Muscle layer of duodenum (tissue), 2 donors: ENCODE measurements at regions not wholly inside any gene's neighbourhood (a gene's known extent, or its start where the extent isn't known, plus 50 kb on each side); places are given as distances from the start of the nearest gene placed in this dataset.
"Not testable (repeated sequence)": the region's sequence is repeated elsewhere in the genome, so short reads cannot be mapped to it uniquely, and the experiment has no call there.

ENCODE experiments used
- H3K27ac ChIP-seq: one replicate; pipeline ENCODE4 v1.7.0; 2013; ENCODE audit warnings: mild to moderate bottlenecking, low read length
- H3K27me3 ChIP-seq: one replicate; pipeline ENCODE4 v1.7.0; 2013; ENCODE audit warnings: low read depth, mild to moderate bottlenecking, control low read depth, low read length
- H3K36me3 ChIP-seq, 2 donors: one replicate each; pipeline ENCODE4 v1.7.0; 2013; ENCODE audit warnings: low read length in 2 of 2, control low read depth in 1 of 2, mild to moderate bottlenecking in 1 of 2; ENCODE audit not compliant: insufficient read depth in 2 of 2, control insufficient read depth in 1 of 2
- H3K4me1 ChIP-seq, 2 donors: one replicate each; pipeline ENCODE4 v1.7.0; 2013; ENCODE audit warnings: low read length in 2 of 2, mild to moderate bottlenecking in 2 of 2, control low read depth in 1 of 2, moderate library complexity in 1 of 2; ENCODE audit not compliant: insufficient read depth in 2 of 2, control insufficient read depth in 1 of 2
- H3K4me3 ChIP-seq, 2 donors: one replicate each; pipeline ENCODE4 v1.7.0; 2013; ENCODE audit warnings: low read length in 2 of 2, low read depth in 1 of 2, mild to moderate bottlenecking in 1 of 2
- H3K9me3 ChIP-seq, 2 donors: one replicate each; pipeline ENCODE4 v1.7.0; 2013; ENCODE audit warnings: low read length in 2 of 2, control low read depth in 1 of 2, mild to moderate bottlenecking in 1 of 2; ENCODE audit not compliant: control insufficient read depth in 1 of 2
- donor health status: healthy.

- no peaks in the 10 kb centered on the region for H3K27me3 ChIP-seq
- no peaks in the 10 kb centered on the region for H3K36me3 ChIP-seq
- H3K27ac ChIP-seq: no peak overlapping the region
- H3K4me3 ChIP-seq: no peak overlapping the region
- peaks cover 0 to 15% of the 10 kb centered on the region in 2 donors for H3K4me1 ChIP-seq
- H3K9me3 ChIP-seq: no peaks in the 10 kb centered on the region
Measured at GRCh38 chr15:87748483-87748882, 508.1 kb downstream of the NTRK3 start.

GRCh38 chr15:87747087-87747486, 509.5 kb downstream of the NTRK3 start:
- H3K4me3 ChIP-seq: no peak overlapping the region
- H3K27me3 ChIP-seq: no peaks in the 10 kb centered on the region
- H3K36me3 ChIP-seq: no peaks in the 10 kb centered on the region
- peaks cover 0 to 4% of the 10 kb centered on the region in 2 donors for H3K4me1 ChIP-seq
- no peak overlapping the region for H3K27ac ChIP-seq
- H3K9me3 ChIP-seq: no peaks in the 10 kb centered on the region

GRCh38 chr15:87746333-87746732, 510.2 kb downstream of the NTRK3 start:
- no peaks in the 10 kb centered on the region for H3K4me1 ChIP-seq
- H3K36me3 ChIP-seq: no peaks in the 10 kb centered on the region
- H3K27me3 ChIP-seq: no peaks in the 10 kb centered on the region
- H3K27ac ChIP-seq: no peak overlapping the region
- no peaks in the 10 kb centered on the region for H3K9me3 ChIP-seq
- H3K4me3 ChIP-seq: no peak overlapping the region

- Histone ChIP-seq H3K9me3 (no peaks in the 10 kb centered on the region), H3K4me1 (no peaks in the 10 kb centered on the region), H3K27ac (no peak overlapping the region), H3K36me3 (no peaks in the 10 kb centered on the region), H3K4me3 (no peak overlapping the region), H3K27me3 (no peaks in the 10 kb centered on the region)
Measured at GRCh38 chr15:87744815-87745214, 511.7 kb downstream of the NTRK3 start.

- Histone ChIP-seq H3K27ac (no peak overlapping the region), H3K27me3 (no peaks in the 10 kb centered on the region), H3K36me3 (no peaks in the 10 kb centered on the region), H3K9me3 (no peaks in the 10 kb centered on the region), H3K4me1 (no peaks in the 10 kb centered on the region), H3K4me3 (no peak overlapping the region)
Measured at GRCh38 chr15:87743562-87743961, 513.0 kb downstream of the NTRK3 start.

GRCh38 chr15:87741350-87741749, 515.2 kb downstream of the NTRK3 start:
- Histone ChIP-seq H3K4me1 (no peaks in the 10 kb centered on the region), H3K27ac (no peak overlapping the region), H3K4me3 (no peak overlapping the region), H3K27me3 (no peaks in the 10 kb centered on the region), H3K9me3 (no peaks in the 10 kb centered on the region), H3K36me3 (no peaks in the 10 kb centered on the region)

- H3K27ac ChIP-seq: no peak overlapping the region
- H3K4me3 ChIP-seq: no peak overlapping the region
- no peaks in the 10 kb centered on the region for H3K4me1 ChIP-seq
- H3K9me3 ChIP-seq: no peaks in the 10 kb centered on the region
- no peaks in the 10 kb centered on the region for H3K27me3 ChIP-seq
- no peaks in the 10 kb centered on the region for H3K36me3 ChIP-seq
Measured at GRCh38 chr15:87740655-87741344, 515.7 kb downstream of the NTRK3 start.

GRCh38 chr15:87739866-87740265, 516.7 kb downstream of the NTRK3 start:
- Histone ChIP-seq H3K4me3 (no peak overlapping the region), H3K36me3 (no peaks in the 10 kb centered on the region), H3K27ac (no peak overlapping the region), H3K27me3 (no peaks in the 10 kb centered on the region), H3K9me3 (no peaks in the 10 kb centered on the region), H3K4me1 (no peaks in the 10 kb centered on the region)

- Histone ChIP-seq H3K27ac (no peak overlapping the region), H3K27me3 (no peaks in the 10 kb centered on the region), H3K9me3 (no peaks in the 10 kb centered on the region)
Measured at GRCh38 chr15:87739081-87739480, 517.5 kb downstream of the NTRK3 start.

GRCh38 chr15:87737460-87737859, 519.1 kb downstream of the NTRK3 start:
- H3K4me1 ChIP-seq, H3K27me3 ChIP-seq, H3K4me3 ChIP-seq, H3K27ac ChIP-seq, H3K9me3 ChIP-seq, H3K36me3 ChIP-seq: not testable (repeated sequence)

More at GRCh38 chr15:87739081-87739480, 517.5 kb downstream of the NTRK3 start:
- Histone ChIP-seq H3K4me1 (no peaks in the 10 kb centered on the region), H3K4me3 (no peak overlapping the region), H3K36me3 (no peaks in the 10 kb centered on the region)

GRCh38 chr15:87736891-87737389, 519.6 kb downstream of the NTRK3 start:
- Histone ChIP-seq H3K27me3 (no peaks in the 10 kb centered on the region), H3K4me3 (no peak overlapping the region), H3K4me1 (no peaks in the 10 kb centered on the region), H3K9me3 (no peaks in the 10 kb centered on the region), H3K27ac (no peak overlapping the region), H3K36me3 (no peaks in the 10 kb centered on the region)

GRCh38 chr15:87736401-87736800, 520.1 kb downstream of the NTRK3 start:
- no peaks in the 10 kb centered on the region for H3K9me3 ChIP-seq
- H3K4me1 ChIP-seq: no peaks in the 10 kb centered on the region
- no peak overlapping the region for H3K27ac ChIP-seq
- no peaks in the 10 kb centered on the region for H3K27me3 ChIP-seq
- H3K4me3 ChIP-seq: no peak overlapping the region
- H3K36me3 ChIP-seq: no peaks in the 10 kb centered on the region
